Stimulated activated CD8-positive, alpha-beta memory T cell treated with anti-CD3 and anti-CD28 coated beads, Interleukin-7, amount 100 ng/mL, for 48 hours (primary cell): ENCODE measurements at regions not wholly inside any gene's neighbourhood (a gene's known extent, or its start where the extent isn't known, plus 50 kb on each side); places are given as distances from the start of the nearest gene placed in this dataset.

Experiments
- DNase-seq, 2 donors: peaks; one replicate each; pipeline ENCODE4 v3.0.0-alpha.2; 2020; ENCODE audit warnings: low read depth in 1 of 2; ENCODE audit errors: extremely low read depth in 1 of 2

GRCh38 chr1:228964178-228965089, 229.2 kb downstream of the RHOU start:
- DNase-seq = no peak

GRCh38 chr1:228968891-228969606, 233.8 kb downstream of the RHOU start:
- no peak for DNase-seq

GRCh38 chr1:228969953-228970800, 234.9 kb downstream of the RHOU start:
- no peak for DNase-seq

- no peak for DNase-seq
These were observed 237.3 kb downstream of the RHOU start for GRCh38 chr1:228972576-228972975.

- DNase-seq = no peak
These were observed 239.0 kb downstream of the RHOU start for GRCh38 chr1:228974273-228974672.

GRCh38 chr1:228975238-228975907, 240.1 kb downstream of the RHOU start:
- no peak for DNase-seq

- DNase-seq = no peak
These were observed 241.0 kb downstream of the RHOU start for GRCh38 chr1:228976316-228976715.

- no peak for DNase-seq
These were observed 242.0 kb downstream of the RHOU start for GRCh38 chr1:228977307-228977706.

- no peak for DNase-seq
These were observed 242.5 kb downstream of the RHOU start for GRCh38 chr1:228977741-228978140.

GRCh38 chr1:228978484-228979324, 243.4 kb downstream of the RHOU start:
- no peak for DNase-seq

- DNase-seq = no peak
These were observed 244.0 kb downstream of the RHOU start for GRCh38 chr1:228979325-228979699.

- no peak for DNase-seq
These were observed 244.5 kb downstream of the RHOU start for GRCh38 chr1:228979774-228980173.

GRCh38 chr1:228980232-228980937, 245.1 kb downstream of the RHOU start:
- no peak for DNase-seq

- no peak for DNase-seq
These were observed 247.4 kb downstream of the RHOU start for GRCh38 chr1:228982637-228983036.

GRCh38 chr1:228983231-228983660, 248.0 kb downstream of the RHOU start:
- DNase-seq = no peak

GRCh38 chr1:228983661-228984060, 248.4 kb downstream of the RHOU start:
- no peak for DNase-seq

GRCh38 chr1:228984107-228984506, 248.8 kb downstream of the RHOU start:
- DNase-seq = no peak

- no peak for DNase-seq
These were observed 249.7 kb downstream of the RHOU start for GRCh38 chr1:228984646-228985631.
